Panc1 (cell line): ENCODE measurements at regions not wholly inside any gene's neighbourhood (a gene's known extent, or its start where the extent isn't known, plus 50 kb on each side); places are given as distances from the start of the nearest gene placed in this dataset.

Experiments used
- ATAC-seq: fragments of 200-7000 bp; cut with Tn5 transposase; 2 replicates; pipeline ENCODE4 v1.9.1; 2020; ENCODE audit warnings: mild to moderate bottlenecking, moderate library complexity
- BruUV-seq: library from RNA; stranded (reverse); fragments of 400-500 nt; replicated peaks from 2 replicates; lab custom pipeline; 2021; lab: Mats Ljungman, UMichigan
- CTCF ChIA-PET: fragments of 300-600 bp; sonication (Branson Sonifier 250); formaldehyde crosslinking; loops from one replicate; lab custom pipeline; 2022; ENCODE audit warnings: antibody characterized with exemption; lab: Charles Lee
- POLR2A ChIA-PET: fragments of 300-600 bp; sonication (Branson Sonifier 250); formaldehyde crosslinking; loops from one replicate; lab custom pipeline; 2022; ENCODE audit warnings: antibody characterized with exemption; lab: Charles Lee
- DNase-seq: peaks from one replicate; pipeline ENCODE4 v3.0.0-alpha.2; 2010; ENCODE audit warnings: low read depth, low spot score
- H3K27ac ChIP-seq: 2 replicates; pipeline ENCODE4 v1.5.1; 2011; ENCODE audit warnings: mild to moderate bottlenecking, low read length, inconsistent platforms
- H3K27me3 ChIP-seq: fragments of 200-500 bp; sonication (Bioruptor generic); 2 replicates; pipeline ENCODE4 v1.6.0; 2014; ENCODE audit warnings: low read length, inconsistent platforms; ENCODE audit not compliant: control insufficient read depth, insufficient read depth
- H3K36me3 ChIP-seq: fragments of 200-500 bp; sonication (Bioruptor generic); 2 replicates; pipeline ENCODE4 v1.5.1; 2014; ENCODE audit warnings: inconsistent platforms, mild to moderate bottlenecking, low read length, moderate library complexity; ENCODE audit not compliant: control insufficient read depth, insufficient read depth
- H3K4me1 ChIP-seq: 2 replicates; pipeline ENCODE4 v1.5.1; 2011; ENCODE audit warnings: inconsistent platforms, mild to moderate bottlenecking, low read length, moderate library complexity; ENCODE audit not compliant: control insufficient read depth, insufficient read depth
- H3K4me3 ChIP-seq, 2 experiments: 2 replicates each; pipeline ENCODE4 v1.5.1; 2011 to 2012; ENCODE audit warnings: low read depth in 2 of 2, low read length in 2 of 2, mild to moderate bottlenecking in 2 of 2, inconsistent platforms in 1 of 2, moderate library complexity in 1 of 2
- H3K9me3 ChIP-seq: fragments of 200-500 bp; sonication (Bioruptor generic); 2 replicates; pipeline ENCODE4 v1.5.1; 2014; ENCODE audit warnings: low read depth, mild to moderate bottlenecking, inconsistent platforms, low read length, moderate library complexity; ENCODE audit not compliant: control insufficient read depth, insufficient read depth
- CTCF ChIP-seq: fragments of 450-650 bp; IDR thresholded peaks from 2 replicates; pipeline ENCODE4 v1.5.1; 2017; ENCODE audit warnings: mild to moderate bottlenecking
- POLR2AphosphoS5 ChIP-seq: IDR thresholded peaks from 2 replicates; pipeline ENCODE4 v1.6.1; 2012; ENCODE audit warnings: mild to moderate bottlenecking, low read depth, low read length, moderate library complexity
- SIN3A ChIP-seq: IDR thresholded peaks from 2 replicates; pipeline ENCODE4 v1.6.1; 2012; ENCODE audit warnings: low read depth, mild to moderate bottlenecking, low read length, moderate library complexity, borderline replicate concordance; ENCODE audit not compliant: insufficient read depth
- TCF7L2 ChIP-seq: IDR thresholded peaks from 2 replicates; pipeline ENCODE4 v1.6.1; 2011; ENCODE audit warnings: mild to moderate bottlenecking, low read depth, low read length, inconsistent platforms
- in situ Hi-C: cut with HindIII; loops from 2 replicates; pipeline ENCODE4 v1.10.0; 2016; ENCODE audit warnings: low sequenced_read_pairs, low pct_unique_long_range_greater_than_20kb
- intact Hi-C: fragments of 100-400 bp; cut with micrococcal nuclease; formaldehyde crosslinking; loops from one replicate; pipeline ENCODE4 v1.10.0; 2022; ENCODE audit not compliant: unreplicated experiment
- TF ChIP-seq, protein P1 (sequence below), 2 experiments: IDR thresholded peaks; 2 replicates each; pipeline ENCODE4 v1.6.1; 2011 to 2012; ENCODE audit warnings: low read depth in 2 of 2, control low read depth in 1 of 2, low read length in 1 of 2, mild to moderate bottlenecking in 1 of 2, moderate library complexity in 1 of 2; ENCODE audit not compliant: insufficient read depth in 1 of 2

- H3K9me3 ChIP-seq, result no peaks in the 10 kb centered on the region
- ChIA-PET CTCF (no interaction called here), POLR2A (no interaction called here)
- no peaks in the 10 kb centered on the region for H3K4me1 ChIP-seq
- intact Hi-C loops (no loop called here), in situ Hi-C loops (no loop called here)
- no peaks in the 10 kb centered on the region for H3K36me3 ChIP-seq
- no peaks in the 10 kb centered on the region for H3K27me3 ChIP-seq
- no peak overlapping the region for H3K4me3 ChIP-seq
- no peak overlapping the region for H3K27ac ChIP-seq
- no TSS peak for BruUV-seq
- no peak for DNase-seq
- TF ChIP-seq SIN3A (no peak), TCF7L2 (no peak), POLR2AphosphoS5 (no peak), CTCF (no peak)
- TF ChIP-seq, protein P1, sequence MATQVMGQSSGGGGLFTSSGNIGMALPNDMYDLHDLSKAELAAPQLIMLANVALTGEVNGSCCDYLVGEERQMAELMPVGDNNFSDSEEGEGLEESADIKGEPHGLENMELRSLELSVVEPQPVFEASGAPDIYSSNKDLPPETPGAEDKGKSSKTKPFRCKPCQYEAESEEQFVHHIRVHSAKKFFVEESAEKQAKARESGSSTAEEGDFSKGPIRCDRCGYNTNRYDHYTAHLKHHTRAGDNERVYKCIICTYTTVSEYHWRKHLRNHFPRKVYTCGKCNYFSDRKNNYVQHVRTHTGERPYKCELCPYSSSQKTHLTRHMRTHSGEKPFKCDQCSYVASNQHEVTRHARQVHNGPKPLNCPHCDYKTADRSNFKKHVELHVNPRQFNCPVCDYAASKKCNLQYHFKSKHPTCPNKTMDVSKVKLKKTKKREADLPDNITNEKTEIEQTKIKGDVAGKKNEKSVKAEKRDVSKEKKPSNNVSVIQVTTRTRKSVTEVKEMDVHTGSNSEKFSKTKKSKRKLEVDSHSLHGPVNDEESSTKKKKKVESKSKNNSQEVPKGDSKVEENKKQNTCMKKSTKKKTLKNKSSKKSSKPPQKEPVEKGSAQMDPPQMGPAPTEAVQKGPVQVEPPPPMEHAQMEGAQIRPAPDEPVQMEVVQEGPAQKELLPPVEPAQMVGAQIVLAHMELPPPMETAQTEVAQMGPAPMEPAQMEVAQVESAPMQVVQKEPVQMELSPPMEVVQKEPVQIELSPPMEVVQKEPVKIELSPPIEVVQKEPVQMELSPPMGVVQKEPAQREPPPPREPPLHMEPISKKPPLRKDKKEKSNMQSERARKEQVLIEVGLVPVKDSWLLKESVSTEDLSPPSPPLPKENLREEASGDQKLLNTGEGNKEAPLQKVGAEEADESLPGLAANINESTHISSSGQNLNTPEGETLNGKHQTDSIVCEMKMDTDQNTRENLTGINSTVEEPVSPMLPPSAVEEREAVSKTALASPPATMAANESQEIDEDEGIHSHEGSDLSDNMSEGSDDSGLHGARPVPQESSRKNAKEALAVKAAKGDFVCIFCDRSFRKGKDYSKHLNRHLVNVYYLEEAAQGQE (IDR thresholded peaks at IDR 0.05; ENCODE audit: insufficient read depth in 1 of 2, low read depth in 2 of 2, low read length in 1 of 2), result no peak
- ATAC-seq, result no peak
These were observed 158.3 kb downstream of the EFHB start for GRCh38 chr3:19775765-19776164.

DNA sequence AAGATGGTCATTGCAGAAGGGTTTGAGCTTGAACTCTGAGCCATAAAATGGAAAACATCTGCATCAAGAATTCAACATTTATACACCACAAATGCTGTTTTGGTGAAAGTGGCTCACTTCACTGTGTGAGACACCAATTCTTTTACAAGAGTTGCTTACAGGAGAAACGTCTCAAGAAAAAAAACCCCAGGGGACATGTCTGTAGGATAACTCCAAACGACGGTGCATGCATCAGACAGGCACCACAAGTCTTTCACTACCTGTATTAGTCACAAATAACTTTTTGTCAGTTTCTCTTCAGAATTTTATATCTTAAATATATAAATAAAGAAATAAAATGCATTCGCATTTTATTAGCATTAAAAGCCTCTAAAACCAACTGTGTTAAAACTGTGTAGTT lies 164.3 kb downstream of the EFHB start:
- no peak for TF ChIP-seq POLR2AphosphoS5
- TF ChIP-seq CTCF, result no peak
- TF ChIP-seq TCF7L2, result no peak
- no peak for TF ChIP-seq SIN3A
- TF ChIP-seq, protein P1 (IDR thresholded peaks at IDR 0.05; ENCODE audit: insufficient read depth in 1 of 2, low read depth in 2 of 2, low read length in 1 of 2), result no peak
- DNase-seq (no peak), ATAC-seq (no peak)
- Histone ChIP-seq H3K36me3 (no peaks in the 10 kb centered on the region), H3K27ac (no peak overlapping the region), H3K27me3 (no peaks in the 10 kb centered on the region), H3K4me3 (no peak overlapping the region), H3K9me3 (no peaks in the 10 kb centered on the region), H3K4me1 (no peaks in the 10 kb centered on the region)
- ChIA-PET CTCF (no interaction called here), POLR2A (no interaction called here)
- intact Hi-C loops, result no loop called here
- in situ Hi-C loops, result no loop called here
- BruUV-seq, result no TSS peak
